Prostate gland (tissue), 2 donors: ENCODE measurements at regions not wholly inside any gene's neighbourhood (a gene's known extent, or its start where the extent isn't known, plus 50 kb on each side); places are given as distances from the start of the nearest gene placed in this dataset.

Experiments
- CTCF ChIP-seq, 4 experiments: fragments of 200-600 bp in 2 of 4; fragments of 450-650 bp in 2 of 4; sonication (generic) in 2 of 4; IDR thresholded peaks; 1 replicate in 3 of 4; 2 replicates in 1 of 4; pipeline ENCODE4 v1.5.1; 2016 to 2019; ENCODE audit warnings: antibody characterized with exemption in 4 of 4, mild to moderate bottlenecking in 2 of 4, moderate library complexity in 2 of 4
- POLR2A ChIP-seq: fragments of 450-650 bp; IDR thresholded peaks from one replicate; pipeline ENCODE4 v1.6.1; 2016; ENCODE audit warnings: antibody characterized with exemption, mild to moderate bottlenecking
- POLR2AphosphoS5 ChIP-seq: sonication (generic); formaldehyde crosslinking; IDR thresholded peaks from one replicate; pipeline ENCODE4 v1.6.1; 2017; ENCODE audit warnings: antibody characterized with exemption

- TF ChIP-seq CTCF (IDR thresholded peaks at IDR 0.05) (no peak), POLR2AphosphoS5 (no peak), POLR2A (no peak)
Observed at GRCh38 chr5:88583471-88583870, 299.5 kb downstream of the MEF2C start.
